Forelimb muscle (tissue), 1 donor: ENCODE measurements at regions not wholly inside any gene's neighbourhood (a gene's known extent, or its start where the extent isn't known, plus 50 kb on each side); places are given as distances from the start of the nearest gene placed in this dataset.

Experiments used
- DNase-seq: peaks from one replicate; pipeline ENCODE4 v3.0.0-alpha.2; 2013; ENCODE audit warnings: low read depth

DNA sequence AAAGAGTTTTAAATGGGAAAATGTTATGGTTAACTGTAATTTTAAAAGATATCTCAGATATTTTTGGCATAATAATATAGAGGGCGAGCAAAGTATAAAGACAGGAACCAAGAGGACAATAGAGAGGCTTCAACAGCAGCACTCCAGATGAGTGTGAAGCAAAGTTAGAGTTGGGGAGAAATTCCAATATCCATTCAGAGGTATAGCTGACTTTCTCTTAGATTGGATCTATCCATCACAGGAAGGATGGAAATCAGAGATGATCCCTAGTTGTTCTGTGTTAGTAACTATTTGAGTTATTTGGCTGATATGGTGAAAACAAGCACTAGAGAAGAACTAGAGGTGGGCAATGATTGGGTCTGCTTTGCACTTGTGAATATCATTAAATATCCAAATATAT is 786.0 kb upstream of the KLHL1 start:
- DNase-seq, result no peak

DNA sequence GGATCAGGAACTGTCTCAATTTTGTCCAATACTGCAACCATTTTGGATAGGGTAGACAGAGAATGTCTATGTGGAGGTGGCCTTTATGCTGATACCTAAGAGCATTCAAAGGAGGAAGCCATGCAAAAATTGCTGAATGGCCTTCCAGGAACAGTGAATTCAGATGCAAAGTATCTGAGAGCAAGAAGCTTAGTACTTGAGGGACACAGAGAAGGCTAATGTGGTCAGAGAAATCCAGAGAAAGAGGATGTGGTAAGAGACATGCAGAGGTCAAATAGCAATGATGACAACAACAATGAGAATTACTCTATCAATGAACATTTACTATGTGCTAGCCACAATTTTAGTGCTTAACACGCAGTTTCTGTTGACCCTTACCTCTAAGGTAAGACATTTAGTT is 785.6 kb upstream of the KLHL1 start:
- DNase-seq, result no peak

DNA sequence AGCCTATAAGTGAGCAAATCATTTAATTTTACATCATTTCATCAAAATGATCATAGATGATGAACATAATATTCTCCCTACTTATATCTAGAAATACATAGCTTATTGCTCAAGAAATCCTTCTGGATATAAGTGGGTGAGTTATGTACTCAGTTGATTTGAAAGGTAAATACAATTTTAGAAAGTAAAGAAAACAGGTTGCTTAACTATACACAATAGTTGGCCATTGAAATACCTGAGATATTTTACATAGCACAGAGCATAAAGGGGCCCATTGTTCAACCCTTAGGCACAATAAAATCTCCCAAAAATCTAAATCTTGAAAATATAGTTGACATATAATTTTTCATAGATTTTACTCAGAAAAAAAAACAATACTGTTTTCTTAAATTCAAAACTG is 782.0 kb upstream of the KLHL1 start:
- DNase-seq, result no peak

DNA sequence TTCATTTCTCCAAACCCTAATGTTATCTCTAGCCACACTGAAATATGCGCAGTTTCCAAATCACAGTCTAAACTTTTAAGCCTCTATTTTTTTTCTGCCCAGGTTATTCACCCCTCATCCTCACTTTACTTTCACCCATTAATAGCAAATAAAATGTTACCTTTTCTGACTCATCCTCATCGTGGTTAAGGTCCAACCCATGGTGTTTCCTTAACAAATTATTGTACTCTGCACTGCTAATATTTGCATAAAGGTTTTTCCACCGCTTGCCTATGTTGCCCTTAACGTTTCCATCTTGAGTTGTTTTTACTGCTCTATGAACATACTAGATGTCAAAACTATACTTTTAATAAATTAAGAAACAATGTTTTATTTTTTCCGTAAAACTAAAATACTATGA is 780.9 kb upstream of the KLHL1 start:
- DNase-seq, result no peak

DNA sequence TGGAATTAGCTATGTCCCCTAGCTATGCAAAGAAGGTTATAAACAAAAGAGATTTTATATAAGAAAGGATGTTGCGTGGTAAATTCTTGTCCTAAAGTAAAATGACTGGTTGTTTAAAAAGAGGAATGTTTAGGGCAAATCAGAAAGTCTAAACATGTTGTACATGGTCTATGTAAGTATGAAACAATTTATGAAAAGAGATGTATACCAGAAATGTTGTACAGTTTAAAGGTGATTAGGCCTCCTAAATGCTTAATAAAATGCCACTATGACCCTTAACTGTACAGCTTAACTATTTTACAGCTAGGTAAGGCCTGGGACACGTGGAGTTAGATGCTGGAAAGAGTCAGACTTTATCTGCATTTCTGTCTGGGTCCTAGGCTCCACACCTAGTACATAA is 775.9 kb upstream of the KLHL1 start:
- DNase-seq, result no peak

DNA sequence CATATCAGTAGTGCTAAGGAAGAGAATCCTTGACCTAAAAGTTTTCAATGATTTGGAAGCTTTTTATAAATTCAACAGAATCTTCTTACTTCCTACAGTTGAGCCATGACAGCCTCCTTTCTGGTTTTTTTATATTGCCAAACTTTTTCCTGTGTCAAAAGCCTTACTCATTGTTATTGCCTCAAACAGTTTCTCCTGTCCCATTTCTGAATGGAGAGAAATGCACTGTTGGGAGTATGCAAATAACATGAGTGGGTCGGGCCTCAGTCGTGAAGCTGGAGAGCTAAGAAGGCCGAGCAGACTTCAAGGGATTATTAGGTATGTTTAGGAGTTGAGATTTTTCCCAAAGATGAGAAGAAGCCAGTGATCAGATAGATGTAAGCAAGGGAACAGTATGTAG is 766.4 kb upstream of the KLHL1 start:
- DNase-seq, result no peak

DNA sequence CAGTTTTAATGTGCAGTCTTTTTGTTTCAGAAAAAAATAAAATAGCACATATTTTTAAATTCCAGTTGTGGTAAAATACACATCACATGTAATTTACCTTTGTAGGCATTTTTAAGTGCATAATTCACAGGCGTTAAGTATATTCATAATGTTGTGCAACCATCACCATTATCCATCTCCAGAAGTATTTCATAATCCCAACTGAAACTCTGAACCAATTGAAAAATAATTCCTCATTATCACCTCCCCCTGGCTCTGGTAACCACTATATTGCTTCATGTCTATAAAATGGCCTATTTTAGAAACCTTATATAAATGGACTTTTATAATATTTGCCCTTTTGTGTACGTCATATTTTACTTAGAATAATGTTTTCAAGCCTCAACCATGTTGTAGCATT is 756.5 kb upstream of the KLHL1 start:
- DNase-seq, result no peak

DNA sequence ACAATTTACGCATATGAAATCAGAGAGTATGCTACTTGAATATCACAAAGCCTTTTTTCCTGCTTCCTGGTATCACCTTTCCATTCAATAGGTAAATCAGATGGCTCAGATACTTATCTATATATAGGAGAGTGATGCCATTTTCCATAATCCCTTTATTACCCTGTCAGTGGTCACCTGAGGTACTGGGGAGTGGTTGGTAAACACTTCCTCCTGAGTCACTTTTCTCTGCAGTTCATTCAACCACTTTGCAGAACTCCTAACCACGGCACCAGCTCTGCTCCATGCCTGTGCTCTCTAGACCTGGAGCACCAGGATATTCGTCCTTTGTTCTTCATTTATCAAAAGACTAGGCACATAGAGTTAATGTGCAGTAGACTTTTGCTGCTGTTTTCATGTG is 748.5 kb upstream of the KLHL1 start:
- DNase-seq, result no peak

DNA sequence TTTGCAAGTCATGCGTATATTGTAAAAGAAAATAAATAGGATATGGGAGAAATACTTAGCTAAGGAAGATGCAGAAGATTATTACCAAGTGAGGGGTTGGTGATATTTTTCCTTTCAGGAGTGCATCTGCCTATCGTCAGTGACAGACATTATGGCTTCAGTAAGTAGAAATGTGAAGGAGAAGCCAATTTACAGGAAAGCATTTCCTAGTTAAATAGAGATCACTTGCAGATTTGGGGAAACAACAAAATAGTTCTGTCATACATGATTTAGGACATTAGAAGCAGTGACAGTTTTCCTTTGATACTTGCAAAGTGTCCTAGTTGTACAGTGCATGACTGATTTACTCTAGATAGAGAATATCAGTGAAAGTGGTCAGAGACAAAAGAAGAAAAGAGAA is 747.8 kb upstream of the KLHL1 start:
- DNase-seq, result no peak

DNA sequence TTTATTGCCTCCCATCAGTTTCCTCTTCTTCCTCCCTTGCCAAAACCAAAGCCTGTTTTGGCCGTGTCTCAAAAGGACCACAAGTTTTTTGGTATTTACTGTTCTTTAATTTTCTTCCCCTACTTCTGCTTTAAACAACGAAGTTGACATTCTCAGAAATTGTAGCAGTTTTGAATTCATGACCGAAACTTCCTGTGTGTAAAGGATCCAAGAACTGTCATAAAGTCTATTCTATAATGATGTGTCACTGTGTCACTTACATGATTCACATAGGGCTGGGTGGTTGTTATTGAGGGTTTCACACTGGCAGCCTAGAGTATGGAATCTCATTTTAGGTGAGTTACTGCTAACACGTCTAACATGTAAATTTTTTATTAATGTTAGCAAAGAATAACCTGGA is 741.0 kb upstream of the KLHL1 start:
- no peak for DNase-seq

DNA sequence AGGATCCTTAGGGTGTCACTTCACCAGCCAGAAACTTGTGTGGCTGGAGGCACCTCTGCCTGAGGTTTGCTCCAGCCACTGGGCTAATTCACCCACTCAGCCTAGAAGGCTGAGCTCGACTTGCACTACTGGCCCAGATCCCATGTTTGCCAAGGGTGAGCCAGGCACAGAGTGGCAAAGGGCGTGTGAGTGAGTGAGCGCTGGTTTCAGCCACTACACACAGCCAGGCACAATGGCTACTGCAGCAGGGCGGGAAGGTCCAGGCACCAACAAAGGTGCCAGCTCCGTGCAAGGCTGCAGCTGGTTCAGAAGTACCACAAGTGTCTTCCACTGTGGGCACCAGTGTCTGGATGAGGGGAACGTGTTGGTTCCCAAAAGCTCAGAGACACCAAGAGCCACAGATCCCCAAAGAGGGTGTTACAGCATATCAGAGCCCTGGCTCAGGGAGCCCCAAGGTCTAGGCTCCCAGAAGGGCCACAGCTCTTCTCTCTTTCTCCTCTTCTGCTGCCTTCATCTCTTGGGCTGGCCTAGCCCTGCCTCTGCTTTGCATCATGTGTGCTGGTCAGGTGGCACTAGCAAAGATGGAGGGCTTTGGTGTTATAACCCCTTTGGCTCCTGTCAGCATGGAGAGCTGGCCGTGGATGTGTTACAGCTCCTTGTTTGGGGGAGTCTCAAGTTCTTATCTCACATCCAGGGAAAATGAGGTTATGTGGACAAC is 736.3 kb upstream of the KLHL1 start:
- DNase-seq, result no peak

DNA sequence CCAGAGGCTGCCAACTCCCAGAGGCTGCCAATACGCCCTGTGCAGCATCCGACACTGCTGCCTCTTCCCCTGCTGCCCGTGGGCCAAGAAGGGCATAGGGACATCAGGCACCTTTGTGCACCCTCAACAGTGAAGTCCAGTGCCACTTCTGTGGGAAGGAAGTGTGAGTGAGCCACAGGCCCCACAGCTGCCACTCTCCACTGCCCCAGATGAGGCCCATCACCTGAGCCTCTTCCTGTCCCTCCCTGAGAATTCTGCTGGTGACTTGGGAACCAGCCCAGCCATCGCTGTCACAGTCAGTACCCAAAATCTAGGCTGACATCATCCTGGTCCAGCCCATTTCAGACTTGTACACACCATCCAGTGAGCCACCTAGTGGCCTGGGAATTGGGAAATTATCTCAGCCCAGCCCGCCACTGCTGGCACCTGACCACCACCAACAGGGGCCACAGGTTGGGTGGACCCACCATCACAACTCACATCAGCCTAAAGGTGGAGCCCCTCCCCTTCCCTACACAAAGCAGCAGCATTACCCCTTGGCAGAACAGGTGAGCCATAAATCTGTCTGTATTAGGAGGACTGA is 733.9 kb upstream of the KLHL1 start:
- DNase-seq, result no peak

DNA sequence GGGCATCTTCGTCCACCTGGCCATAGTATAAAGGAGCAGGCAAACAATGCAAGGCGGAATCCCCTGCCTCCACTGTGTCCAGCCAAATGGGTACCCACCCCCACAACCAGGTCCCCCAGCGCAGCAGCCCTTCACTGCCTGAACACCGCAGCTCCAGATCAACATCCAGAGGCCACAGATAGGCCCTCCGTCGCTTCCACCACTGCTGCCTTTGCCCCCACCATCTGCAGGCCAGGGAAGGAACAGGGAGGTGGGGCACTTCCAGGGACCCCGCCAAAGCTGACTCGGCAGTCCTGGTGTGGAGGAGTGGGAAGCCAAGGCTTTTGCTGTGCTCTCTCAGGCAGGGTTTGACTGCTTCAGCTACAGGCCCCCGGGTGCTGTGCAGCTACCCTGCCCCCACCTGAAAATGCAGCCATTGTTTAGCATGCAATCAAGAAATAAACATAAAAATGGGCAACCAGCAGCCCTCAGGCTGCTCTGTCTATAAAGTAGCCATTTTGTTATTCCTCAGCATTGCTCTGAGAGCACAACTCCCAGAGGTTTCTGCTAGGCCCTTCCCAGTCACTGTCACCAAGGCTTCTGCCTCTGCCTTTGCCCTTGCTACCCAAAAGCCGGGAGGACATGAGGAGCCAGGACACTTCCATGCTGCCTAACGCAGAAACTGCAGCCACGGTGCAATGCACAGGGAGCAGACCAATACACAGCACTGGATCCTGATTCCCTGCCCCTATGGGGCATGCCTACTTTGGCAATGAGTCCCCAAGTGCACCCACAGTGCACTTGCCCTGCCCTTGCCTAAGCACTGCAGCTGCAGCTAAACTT is 733.2 kb upstream of the KLHL1 start:
- no peak for DNase-seq

DNA sequence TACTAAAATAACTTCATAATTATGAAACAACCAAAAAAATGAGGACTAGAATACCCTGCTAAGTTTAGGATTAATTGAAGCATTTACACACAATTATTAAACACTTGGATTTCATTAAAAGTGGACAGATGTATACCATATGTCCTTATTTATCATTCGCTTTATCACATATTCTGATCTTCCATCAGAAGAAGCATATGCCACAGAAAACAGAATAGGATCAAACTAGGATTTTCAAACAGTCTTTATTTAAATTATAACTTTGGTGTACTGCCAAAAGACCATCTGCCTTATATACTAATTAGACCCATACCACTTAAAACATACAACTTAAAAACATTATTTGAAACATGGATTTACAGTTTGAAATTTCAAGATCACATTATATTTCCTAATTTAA is 727.1 kb upstream of the KLHL1 start:
- no peak for DNase-seq

DNA sequence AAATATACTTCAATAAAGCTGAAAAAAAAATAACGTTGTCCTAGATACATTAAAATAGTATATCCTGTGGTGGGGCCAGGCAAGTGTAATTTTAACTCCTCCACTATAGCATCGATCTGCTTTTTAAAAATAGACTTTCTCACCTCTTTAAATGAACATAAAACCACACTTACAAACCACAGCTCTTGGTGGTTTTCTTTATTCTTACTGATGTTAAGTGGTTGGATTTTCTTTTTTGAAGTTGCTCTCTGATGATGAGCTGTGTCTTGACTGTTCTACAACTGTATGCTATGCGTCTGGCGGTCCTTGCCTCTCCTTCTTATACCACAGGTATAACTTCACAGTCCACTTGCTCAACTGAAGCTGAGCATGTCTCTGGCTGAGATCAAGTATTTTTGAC is 721.5 kb upstream of the KLHL1 start:
- DNase-seq, result no peak

DNA sequence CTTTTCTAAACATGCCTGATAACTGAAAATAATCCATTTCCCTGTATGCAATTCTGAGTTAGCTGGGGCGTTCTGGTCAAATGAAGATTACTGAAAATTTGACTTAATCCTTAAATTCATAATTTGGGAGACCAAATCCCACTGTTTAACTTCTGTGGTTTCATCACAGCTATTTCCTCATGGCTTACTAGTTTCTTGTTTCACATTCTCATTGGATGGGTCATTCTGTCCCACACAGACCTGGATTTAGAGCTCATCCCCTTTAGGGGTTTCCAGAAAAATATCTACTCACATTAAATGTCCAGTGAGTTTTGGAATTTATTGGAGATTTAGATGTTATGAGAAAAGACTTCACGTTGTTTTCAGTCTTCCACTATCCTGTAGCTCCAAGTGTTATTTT is 709.3 kb upstream of the KLHL1 start:
- no peak for DNase-seq

DNA sequence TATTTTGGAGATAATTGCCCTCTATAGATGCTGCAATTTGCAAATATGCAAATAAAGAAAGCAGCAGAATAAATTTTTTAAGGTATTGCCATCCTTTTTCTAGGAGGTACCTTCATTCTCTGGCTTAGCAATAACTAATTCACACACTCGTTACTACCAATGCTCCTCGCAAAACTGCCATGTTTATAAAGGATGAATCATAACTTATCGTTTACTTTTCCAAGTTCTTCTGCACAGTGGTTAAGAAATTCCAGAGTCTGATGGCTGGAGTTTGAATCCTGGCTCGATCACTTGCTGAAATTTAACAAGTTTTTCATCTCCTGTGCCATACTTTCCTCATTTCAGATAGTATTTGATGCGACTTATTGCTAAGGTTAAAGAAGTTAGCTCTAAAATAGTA is 708.6 kb upstream of the KLHL1 start:
- DNase-seq, result no peak

DNA sequence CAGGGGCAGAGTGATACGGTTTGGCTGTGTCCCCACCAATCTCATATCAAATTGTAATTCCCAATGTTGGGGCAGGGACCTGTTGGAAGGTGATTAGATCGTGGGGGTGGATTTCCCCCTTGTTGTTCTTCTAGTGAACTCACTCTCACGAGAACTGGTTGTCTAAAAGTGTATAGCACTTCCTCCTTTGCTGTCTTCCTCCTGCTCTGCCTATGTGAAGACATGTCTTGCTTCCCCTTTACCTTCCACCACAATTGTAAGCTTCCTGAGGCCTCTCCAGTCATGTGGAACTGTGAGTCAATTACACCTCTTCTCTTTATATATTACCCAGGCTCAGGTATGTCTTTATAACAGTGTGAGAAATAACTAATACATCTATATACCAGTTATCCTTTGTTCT is 706.4 kb upstream of the KLHL1 start:
- DNase-seq, result no peak

DNA sequence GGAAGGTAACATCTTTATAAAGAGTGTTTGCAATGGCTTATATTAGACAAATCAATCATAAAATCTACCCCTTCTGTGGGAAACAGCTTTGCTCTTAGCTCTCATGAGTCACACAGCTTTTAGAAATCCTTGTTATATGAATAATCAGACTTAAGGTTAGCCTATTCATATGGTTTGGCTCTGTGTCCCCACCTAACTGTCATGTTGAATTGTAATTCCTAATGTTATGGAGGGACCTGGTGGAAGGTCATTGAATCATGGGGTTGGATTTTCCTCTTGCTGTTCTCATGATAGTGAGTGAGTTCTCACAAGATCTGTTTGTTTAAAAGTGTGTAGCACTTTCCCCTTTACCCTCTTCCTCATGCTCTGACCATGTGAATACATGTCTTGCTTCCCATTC is 704.2 kb upstream of the KLHL1 start:
- DNase-seq, result no peak

DNA sequence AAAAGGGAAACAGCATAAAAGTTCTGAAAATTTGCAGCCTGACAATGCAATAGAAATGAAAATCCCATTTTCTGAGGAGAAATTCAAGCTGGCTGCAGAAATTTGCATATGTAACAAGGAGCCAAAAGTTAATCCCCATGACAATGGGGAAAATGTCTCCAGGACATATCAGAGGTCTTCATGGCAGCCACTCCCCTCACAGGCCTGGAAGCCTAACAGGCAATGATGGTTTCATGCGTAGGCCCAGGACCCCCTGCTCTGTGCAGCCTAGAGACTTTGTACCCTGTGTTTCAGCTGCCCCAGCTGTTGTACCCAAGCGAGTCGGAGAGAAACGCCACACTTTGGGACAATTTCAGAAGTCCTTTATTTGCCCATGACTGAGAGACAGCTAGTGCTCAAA is 701.3 kb upstream of the KLHL1 start:
- no peak for DNase-seq

DNA sequence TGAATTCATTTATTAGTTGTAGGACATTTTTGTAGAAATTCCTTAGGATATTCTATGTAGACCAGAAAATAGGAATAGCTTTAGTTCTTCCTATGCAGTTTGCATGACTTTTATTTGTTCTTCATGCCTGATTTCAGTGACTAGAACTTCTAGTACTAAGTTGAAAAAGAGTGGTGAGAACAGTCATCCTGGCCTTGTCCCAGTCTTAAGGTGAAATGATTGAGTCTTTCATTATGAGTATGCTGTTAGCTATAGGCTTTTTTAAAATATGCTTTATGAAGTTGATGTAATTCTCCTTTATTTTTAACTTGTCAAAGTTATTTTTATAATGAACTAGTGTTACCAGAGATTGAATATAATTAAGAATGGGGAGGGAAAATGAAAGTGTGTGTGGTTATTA is 690.1 kb upstream of the KLHL1 start:
- DNase-seq, result no peak

DNA sequence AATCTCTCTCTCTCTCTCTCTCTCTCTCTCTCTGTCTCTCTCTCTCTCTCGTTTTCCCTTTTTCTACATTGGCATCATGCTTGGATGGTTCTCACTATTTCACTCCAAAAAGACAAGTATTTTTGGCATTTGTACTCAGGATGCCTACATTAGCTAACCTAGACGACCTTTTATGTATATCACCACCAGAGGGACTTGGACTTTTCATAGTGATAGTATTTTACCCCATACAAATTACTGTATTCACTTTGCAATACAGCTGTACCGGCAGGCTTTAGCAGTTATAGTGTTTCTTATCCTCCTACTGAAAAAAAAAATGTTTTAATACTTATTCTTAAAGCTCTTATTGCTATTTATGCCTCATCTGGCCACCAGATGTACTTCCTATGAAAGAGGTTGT is 687.2 kb upstream of the KLHL1 start:
- DNase-seq, result no peak

DNA sequence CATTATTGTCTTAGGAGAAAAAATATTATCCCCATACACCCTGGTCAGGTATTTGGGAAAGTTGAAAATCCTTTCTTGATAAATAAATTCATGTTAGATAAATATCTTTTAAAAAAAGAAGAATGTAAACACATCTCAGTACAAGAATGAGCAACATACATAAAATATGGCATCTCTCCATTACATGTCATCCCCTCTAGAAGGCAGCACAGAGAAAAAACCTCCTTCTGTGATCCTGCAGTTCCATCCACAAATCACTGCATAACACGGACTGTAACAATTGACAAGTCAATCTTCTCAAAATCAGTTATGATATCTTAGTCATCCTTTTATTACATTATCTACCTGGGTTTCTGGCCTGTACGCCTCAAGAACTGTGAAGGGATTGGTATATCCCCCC is 683.9 kb upstream of the KLHL1 start:
- no peak for DNase-seq
